ENCODE measurements at regions not wholly inside any gene's neighbourhood (a gene's known extent, or its start where the extent isn't known, plus 50 kb on each side); places are given as distances from the start of the nearest gene placed in this dataset.

DNA sequence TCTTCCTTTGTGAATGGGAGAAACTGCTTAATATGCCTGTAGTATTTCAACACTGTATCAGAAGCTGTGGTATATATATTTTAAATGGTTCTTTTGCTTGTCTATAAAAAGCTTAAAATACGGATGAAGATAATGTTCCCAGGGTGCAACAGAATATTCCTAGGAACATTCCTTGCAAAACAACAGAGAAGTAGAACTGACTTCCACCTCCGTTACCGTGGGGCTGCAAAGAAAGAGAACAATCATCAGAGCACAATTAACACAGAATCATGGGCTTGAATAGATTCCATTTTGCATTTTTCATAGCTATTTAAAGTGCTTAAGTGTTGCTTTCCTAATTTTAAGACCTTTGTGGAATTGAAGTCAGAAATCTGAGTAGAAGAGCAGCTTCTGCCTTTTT lies 1227.7 kb downstream of the EFNB2 start:
- no peak overlapping the region for H3K4me3 Mint-ChIP-seq

DNA sequence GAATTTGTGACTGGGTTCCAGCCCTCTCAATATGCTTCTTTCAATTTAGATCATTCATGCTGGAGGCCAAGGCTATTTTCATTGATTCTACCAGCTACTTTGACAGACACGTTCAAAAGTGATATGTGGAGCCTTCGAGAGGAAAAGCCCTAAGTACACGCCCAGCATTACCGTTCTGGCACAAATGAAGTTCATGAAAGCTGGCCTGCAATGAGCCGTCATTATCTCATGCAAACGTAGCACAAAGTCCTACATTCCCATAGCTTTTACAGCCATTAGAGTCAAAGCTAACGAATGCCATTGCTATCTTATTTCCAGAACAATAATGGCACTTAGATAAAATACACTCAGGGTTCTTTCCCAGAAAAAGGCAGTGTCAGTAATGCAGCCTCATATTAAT lies 1237.6 kb downstream of the EFNB2 start:
- H3K27ac Mint-ChIP-seq: no peak overlapping the region
- H3K9me3 Mint-ChIP-seq: no peaks in the 10 kb centered on the region
- no peaks in the 10 kb centered on the region for H3K27me3 Mint-ChIP-seq

More for the DNA sequence above, 1227.7 kb downstream of the EFNB2 start:
- Mint-ChIP-seq H3K27me3 (no peaks in the 10 kb centered on the region), H3K27ac (no peak overlapping the region), H3K36me3 (ENCODE audit: low read depth) (no peaks in the 10 kb centered on the region), H3K4me1 (no peaks in the 10 kb centered on the region), H3K9me3 (no peaks in the 10 kb centered on the region)
- no peak for DNase-seq
- CTCF ChIA-PET: no interaction called here
- POLR2A ChIA-PET: no interaction called here

DNA sequence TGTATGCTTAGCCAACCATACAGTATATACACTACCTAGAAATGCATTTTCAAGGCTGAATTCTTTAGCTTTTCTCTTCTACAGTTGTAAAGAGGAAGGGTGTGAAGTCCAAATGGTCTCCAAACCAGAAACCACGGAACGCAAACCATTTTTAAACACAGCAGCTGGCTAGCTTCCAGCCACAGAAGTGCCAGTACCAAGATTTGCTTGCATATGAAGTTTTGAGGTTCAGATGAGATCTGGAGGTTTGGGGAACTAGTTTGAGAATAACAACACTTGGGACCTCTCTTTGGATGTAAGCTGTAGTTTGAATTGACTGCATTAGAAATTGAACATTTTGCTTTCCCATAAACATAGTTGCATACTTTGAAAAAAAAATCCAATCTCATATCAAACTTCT lies 1243.5 kb downstream of the EFNB2 start:
- ChIA-PET POLR2A (no interaction called here), CTCF (no interaction called here)
- H3K27ac Mint-ChIP-seq: no peak overlapping the region

More for the DNA sequence above, 1237.6 kb downstream of the EFNB2 start:
- H3K4me3 Mint-ChIP-seq: no peak overlapping the region
- no peak for DNase-seq
- CTCF ChIA-PET: no interaction called here
- no peaks in the 10 kb centered on the region for H3K4me1 Mint-ChIP-seq
- POLR2A ChIA-PET: no interaction called here
- no peaks in the 10 kb centered on the region for H3K36me3 Mint-ChIP-seq (ENCODE audit: low read depth)

DNA sequence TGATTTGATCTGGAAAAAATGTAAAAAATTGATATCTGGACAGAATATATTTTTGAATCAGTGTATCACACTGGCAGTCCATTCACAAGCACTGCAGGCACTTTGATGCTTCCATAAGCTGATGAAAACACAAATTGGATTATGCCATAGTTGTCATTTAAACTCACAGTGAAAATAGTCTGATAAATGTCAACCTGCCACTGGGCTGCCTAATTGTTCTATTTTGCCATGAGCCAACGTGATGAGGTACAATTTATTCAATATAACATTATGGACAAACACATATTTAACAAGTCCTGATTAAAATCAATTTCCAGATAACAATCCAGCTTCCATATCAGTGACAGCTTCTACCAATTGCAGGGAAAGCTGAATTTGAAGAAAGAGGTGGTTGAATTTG lies 1244.9 kb downstream of the EFNB2 start:
- CTCF ChIA-PET: no interaction called here
- POLR2A ChIA-PET: no interaction called here
- Mint-ChIP-seq H3K4me3 (no peak overlapping the region), H3K9me3 (no peaks in the 10 kb centered on the region), H3K36me3 (ENCODE audit: low read depth) (no peaks in the 10 kb centered on the region), H3K27me3 (no peaks in the 10 kb centered on the region), H3K27ac (no peak overlapping the region), H3K4me1 (no peaks in the 10 kb centered on the region)
- no peak for DNase-seq

More for the DNA sequence above, 1243.5 kb downstream of the EFNB2 start:
- Mint-ChIP-seq H3K4me1 (no peaks in the 10 kb centered on the region), H3K36me3 (ENCODE audit: low read depth) (no peaks in the 10 kb centered on the region), H3K4me3 (no peak overlapping the region), H3K27me3 (no peaks in the 10 kb centered on the region), H3K9me3 (no peaks in the 10 kb centered on the region)
- DNase-seq: no peak

DNA sequence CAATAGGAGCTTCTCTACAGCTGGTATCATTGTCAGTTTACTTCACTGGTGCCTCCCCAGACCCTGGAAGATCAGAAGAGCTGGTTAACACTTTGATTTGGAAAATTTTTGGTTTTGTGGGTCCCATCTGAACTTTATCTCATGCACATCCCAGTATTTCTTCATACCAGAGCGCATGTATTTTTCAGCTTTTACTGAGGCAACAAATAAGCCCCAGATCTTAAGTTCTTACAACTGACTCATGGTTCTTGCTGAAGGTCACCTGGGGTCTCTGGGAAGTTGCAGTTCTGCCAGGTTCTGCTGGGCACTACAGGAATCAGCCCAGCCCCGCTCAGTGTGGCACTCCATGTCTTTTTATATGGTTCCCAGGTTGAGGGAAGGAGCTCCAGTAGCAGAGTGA lies 1249.9 kb downstream of the EFNB2 start:
- H3K9me3 Mint-ChIP-seq: no peaks in the 10 kb centered on the region
- CTCF ChIA-PET: no interaction called here
- no peak for DNase-seq
- POLR2A ChIA-PET: no interaction called here
- H3K4me3 Mint-ChIP-seq: no peak overlapping the region
- no peaks in the 10 kb centered on the region for H3K36me3 Mint-ChIP-seq (ENCODE audit: low read depth)
- no peaks in the 10 kb centered on the region for H3K4me1 Mint-ChIP-seq
- H3K27ac Mint-ChIP-seq: no peak overlapping the region
- no peaks in the 10 kb centered on the region for H3K27me3 Mint-ChIP-seq

DNA sequence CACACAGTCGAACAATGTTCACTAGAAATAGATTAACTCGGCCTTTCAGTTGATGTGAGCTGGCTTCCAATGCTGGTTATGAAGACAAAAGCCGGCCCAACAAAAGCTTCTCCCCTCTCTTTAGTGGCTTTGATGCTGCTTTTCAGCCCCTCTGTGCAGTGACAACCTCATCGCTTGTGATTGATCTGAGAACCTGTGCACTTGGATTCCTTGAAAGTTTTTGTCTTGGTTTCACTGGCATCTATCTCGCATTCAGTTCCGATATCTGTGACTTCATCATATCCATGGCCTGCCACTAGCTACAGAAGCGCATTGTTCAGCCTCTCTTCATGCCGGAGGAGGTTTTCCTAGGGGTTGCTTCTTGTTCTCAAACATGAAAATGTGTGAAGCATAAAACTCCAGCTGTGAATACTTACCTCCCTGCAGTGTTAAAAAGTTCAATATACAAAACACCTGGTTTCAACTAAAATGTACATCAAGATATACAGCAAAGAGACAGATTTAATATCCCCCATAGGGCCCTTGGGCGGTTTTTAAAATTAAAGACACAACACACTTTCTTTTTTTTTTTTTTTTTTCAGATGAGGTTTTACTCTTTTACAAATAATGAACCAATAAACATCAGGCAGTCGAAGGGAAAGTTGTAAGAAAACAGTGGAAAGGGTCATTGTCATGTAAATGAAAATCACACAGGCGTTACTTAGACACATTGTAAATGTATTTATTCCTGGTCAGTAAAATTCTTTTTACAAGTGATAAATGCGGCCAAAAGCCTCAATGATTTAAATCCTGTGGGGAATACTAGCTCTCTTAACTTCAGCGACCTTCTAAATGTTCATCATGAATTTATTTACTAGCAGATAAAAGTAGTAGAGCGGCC lies 1252.8 kb downstream of the EFNB2 start:
- Mint-ChIP-seq H3K9me3 (no peaks in the 10 kb centered on the region), H3K36me3 (ENCODE audit: low read depth) (no peaks in the 10 kb centered on the region), H3K4me1 (no peaks in the 10 kb centered on the region), H3K27me3 (no peaks in the 10 kb centered on the region), H3K27ac (no peak overlapping the region), H3K4me3 (no peak overlapping the region)
- ChIA-PET CTCF (no interaction called here), POLR2A (no interaction called here)
- DNase-seq: no peak

DNA sequence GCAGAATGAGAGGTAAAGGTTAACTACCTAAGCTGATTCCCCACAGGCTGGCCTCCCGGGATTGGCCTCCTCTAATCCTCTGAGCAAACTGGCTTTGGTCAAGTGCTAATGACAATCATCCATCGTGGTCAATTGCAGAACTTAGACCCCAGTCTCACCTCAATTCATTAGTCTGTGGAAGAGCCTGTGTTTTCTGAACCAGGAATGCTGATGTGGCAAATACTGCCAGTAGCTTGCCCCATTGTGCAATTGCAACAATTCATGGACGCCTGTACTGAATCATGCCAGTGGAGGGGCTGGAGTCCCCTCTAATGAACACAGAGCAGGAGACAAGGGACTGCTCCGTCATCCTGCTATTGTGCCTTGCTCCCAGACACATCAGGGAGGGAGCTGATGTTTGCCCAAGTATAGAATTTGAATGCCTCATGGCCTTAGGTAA lies 1256.5 kb downstream of the EFNB2 start:
- CTCF ChIA-PET: no interaction called here
- Mint-ChIP-seq H3K9me3 (no peaks in the 10 kb centered on the region), H3K27me3 (no peaks in the 10 kb centered on the region), H3K4me1 (no peaks in the 10 kb centered on the region), H3K27ac (no peak overlapping the region), H3K36me3 (ENCODE audit: low read depth) (no peaks in the 10 kb centered on the region), H3K4me3 (no peak overlapping the region)
- no peak for DNase-seq
- POLR2A ChIA-PET: no interaction called here

DNA sequence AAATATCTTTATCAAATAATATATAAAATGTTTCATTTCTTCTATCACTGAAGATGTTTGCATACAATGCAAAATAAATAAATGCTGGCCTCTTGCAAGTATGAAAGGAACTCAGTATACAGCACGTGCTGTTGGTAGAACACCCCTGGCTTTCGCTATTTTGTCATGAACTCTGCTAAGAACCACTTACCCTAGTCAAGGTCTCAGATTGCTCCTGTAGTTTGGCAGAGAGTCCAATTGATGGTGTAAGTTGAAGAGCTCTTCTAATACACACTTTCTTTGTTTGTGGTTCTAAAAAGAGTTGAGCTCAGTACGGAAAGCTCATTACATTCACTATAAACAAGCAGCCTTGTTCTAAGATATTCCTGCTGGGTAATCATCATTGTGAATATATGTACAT lies 1258.9 kb downstream of the EFNB2 start:
- no peak for DNase-seq
- POLR2A ChIA-PET: no interaction called here
- H3K9me3 Mint-ChIP-seq: no peaks in the 10 kb centered on the region
- H3K27me3 Mint-ChIP-seq: no peaks in the 10 kb centered on the region
- H3K27ac Mint-ChIP-seq: no peak overlapping the region
- H3K36me3 Mint-ChIP-seq (ENCODE audit: low read depth): no peaks in the 10 kb centered on the region
- no peak overlapping the region for H3K4me3 Mint-ChIP-seq
- H3K4me1 Mint-ChIP-seq: no peaks in the 10 kb centered on the region
- CTCF ChIA-PET: no interaction called here

DNA sequence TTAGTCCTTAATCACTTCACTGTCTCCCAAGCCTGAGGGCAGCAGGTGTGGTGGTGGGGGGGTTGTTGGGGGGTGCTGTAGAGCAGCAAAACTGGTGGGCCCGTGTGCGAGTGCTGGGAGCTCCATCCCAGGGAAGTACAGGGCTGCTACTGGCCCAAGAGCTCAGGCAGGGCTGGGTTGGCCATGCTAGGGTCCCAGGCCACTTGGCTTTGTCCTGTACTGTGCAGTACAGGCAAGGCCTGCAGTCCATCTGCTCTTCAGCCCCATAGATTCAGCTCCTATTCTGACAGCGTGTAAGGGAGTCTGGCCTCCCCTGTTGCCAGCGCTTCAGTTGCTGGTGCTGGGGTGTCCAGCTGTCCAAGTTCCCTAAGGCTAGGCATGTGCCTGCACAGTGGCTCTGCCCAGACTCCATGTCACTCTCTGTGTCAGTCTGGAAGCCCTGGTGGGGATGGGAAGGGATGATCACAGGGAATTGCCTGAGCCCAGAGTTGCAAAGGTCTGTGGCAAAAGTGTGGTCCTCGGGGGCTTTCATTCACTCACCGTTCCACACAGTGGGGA lies 1261.7 kb downstream of the EFNB2 start:
- no peak for DNase-seq
- no peak overlapping the region for H3K4me3 Mint-ChIP-seq
- H3K9me3 Mint-ChIP-seq: no peaks in the 10 kb centered on the region
- ChIA-PET POLR2A (no interaction called here), CTCF (no interaction called here)
- no peaks in the 10 kb centered on the region for H3K27me3 Mint-ChIP-seq
- no peaks in the 10 kb centered on the region for H3K4me1 Mint-ChIP-seq
- no peaks in the 10 kb centered on the region for H3K36me3 Mint-ChIP-seq (ENCODE audit: low read depth)
- H3K27ac Mint-ChIP-seq: no peak overlapping the region

DNA sequence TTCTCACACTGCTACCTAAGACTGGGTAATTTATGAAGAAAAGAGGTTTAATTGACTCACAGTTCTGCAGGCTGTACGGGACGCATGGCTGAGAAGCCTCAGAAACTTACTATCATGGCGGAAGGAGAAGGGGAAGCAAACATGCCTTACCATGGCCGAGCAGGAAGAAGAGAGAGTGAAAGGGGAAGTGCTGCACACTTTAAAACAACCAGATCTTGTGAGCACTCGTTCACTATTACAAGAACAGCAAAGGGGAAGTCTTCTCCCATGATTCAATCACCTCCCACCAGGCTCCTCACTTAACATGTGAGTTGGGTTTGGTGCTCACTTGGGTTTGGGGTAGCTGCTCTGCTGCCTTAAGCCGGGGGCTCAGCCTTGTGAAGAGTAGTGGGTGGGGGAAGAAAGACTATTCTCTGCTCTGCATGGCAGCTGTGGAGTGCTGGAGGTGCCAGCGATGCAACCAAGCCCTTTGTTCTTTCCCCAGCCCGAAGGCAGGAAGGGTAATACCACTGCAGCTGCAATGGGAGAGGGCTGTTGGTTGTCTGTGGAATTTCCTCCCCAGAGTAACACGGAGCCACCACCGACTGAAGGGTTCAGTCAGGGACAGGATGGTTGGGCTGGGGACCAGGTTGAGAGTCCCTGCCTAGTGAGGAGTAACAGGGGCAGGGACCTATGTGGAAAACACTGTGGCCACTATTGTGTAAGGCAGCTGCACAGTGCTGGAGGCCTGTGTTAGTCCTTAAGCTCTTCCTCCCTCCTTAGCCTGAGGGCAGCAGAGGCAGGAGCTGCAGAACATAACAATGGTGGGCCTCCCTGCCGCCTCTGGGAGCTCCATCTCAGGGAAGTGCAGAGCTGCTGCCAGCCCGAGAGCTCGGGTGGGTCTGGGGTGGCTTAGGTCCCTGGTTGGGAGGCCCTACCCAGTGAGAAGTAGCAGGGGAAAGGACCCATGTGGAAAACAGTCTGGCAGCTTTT lies 1262.5 kb downstream of the EFNB2 start:
- CTCF ChIA-PET: no interaction called here
- no peaks in the 10 kb centered on the region for H3K27me3 Mint-ChIP-seq
- no peaks in the 10 kb centered on the region for H3K36me3 Mint-ChIP-seq (ENCODE audit: low read depth)
- H3K4me3 Mint-ChIP-seq: no peak overlapping the region
- H3K9me3 Mint-ChIP-seq: no peaks in the 10 kb centered on the region
- POLR2A ChIA-PET: no interaction called here
- no peak for DNase-seq
- no peaks in the 10 kb centered on the region for H3K4me1 Mint-ChIP-seq
- H3K27ac Mint-ChIP-seq: no peak overlapping the region

DNA sequence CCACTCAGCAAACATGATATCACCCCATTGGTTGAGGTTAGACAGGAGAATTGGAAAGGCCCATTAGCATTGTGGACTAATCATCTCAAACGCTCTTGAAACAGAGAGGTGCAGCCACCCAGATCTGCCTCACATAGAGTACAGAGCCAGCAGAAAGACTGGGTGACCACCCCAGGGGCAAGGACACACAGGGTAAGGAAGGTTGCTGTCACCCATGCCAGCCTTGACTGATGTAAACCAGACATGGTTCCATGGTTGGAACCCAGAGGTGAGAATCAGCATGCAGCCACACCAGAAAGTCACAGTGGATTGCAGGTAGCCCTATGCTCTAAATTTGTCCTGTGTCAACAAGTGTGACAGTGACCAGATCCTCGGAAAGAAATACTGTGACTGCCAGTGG lies 1268.8 kb downstream of the EFNB2 start:
- Mint-ChIP-seq H3K27me3 (no peaks in the 10 kb centered on the region), H3K9me3 (no peaks in the 10 kb centered on the region), H3K4me1 (no peaks in the 10 kb centered on the region), H3K4me3 (no peak overlapping the region), H3K36me3 (ENCODE audit: low read depth) (no peaks in the 10 kb centered on the region), H3K27ac (no peak overlapping the region)
- DNase-seq: no peak
- ChIA-PET POLR2A (no interaction called here), CTCF (no interaction called here)

DNA sequence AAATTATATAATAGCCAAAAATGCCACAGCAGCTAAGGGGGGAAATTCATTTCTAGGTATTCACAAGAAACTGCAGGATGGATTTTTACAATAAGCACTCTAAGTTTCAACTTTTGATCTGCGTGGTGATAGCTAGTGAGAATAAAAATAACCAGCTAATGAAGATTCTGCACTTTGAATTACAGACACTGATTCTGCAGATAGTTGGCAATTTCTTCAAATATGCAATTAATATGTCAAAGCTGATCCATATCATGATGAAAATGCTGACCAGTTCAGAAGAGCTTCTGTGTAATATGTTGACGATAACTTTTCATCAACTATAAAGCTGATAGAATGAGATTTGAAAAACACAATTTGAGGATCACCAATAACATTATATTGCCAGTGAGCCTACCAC lies 1272.9 kb downstream of the EFNB2 start:
- POLR2A ChIA-PET: no interaction called here
- H3K4me3 Mint-ChIP-seq: no peak overlapping the region
- no peaks in the 10 kb centered on the region for H3K36me3 Mint-ChIP-seq (ENCODE audit: low read depth)
- no peaks in the 10 kb centered on the region for H3K4me1 Mint-ChIP-seq
- H3K27ac Mint-ChIP-seq: no peak overlapping the region
- no peak for DNase-seq
- CTCF ChIA-PET: no interaction called here
- no peaks in the 10 kb centered on the region for H3K9me3 Mint-ChIP-seq
- H3K27me3 Mint-ChIP-seq: no peaks in the 10 kb centered on the region

DNA sequence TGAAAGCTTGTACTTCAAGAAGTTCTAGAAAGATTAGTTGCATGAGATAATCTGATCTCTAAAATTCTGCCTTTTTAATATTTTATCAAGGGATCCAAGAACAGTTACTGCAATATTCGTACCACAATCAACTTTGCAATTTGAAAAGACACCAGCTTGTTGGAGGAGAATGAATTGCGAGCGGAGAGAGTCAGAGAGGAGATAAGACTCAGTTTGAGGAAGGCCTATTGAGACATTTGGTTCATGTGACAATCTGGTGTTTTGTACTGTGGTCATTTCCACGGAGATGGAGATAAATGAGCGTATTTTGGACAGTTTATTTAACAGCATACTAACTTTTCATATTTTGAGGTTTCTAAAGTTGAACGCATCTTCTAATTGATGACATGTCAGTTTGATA lies 1276.0 kb downstream of the EFNB2 start:
- POLR2A ChIA-PET: no interaction called here

More for the DNA sequence above, 1276.0 kb downstream of the EFNB2 start:
- H3K4me1 Mint-ChIP-seq: no peaks in the 10 kb centered on the region
- H3K27me3 Mint-ChIP-seq: no peaks in the 10 kb centered on the region
- DNase-seq: no peak
- CTCF ChIA-PET: no interaction called here
- H3K27ac Mint-ChIP-seq: no peak overlapping the region
- no peak overlapping the region for H3K4me3 Mint-ChIP-seq
- no peaks in the 10 kb centered on the region for H3K36me3 Mint-ChIP-seq (ENCODE audit: low read depth)
- no peaks in the 10 kb centered on the region for H3K9me3 Mint-ChIP-seq
